Bronchial epithelial cell (primary cell): ENCODE measurements at regions not wholly inside any gene's neighbourhood (a gene's known extent, or its start where the extent isn't known, plus 50 kb on each side); places are given as distances from the start of the nearest gene placed in this dataset.
A peak's percentile ranks its signal among the peaks of the same experiment; 100 is the strongest.

Experiments used
- DNase-seq: peaks from one replicate; pipeline ENCODE4 v3.0.0-alpha.2; 2010; ENCODE audit warnings: low read depth
- FAIRE-seq: peaks from 2 replicates; lab custom pipeline; 2011; peaks lifted over from hg19 to GRCh38; lab: Jason Lieb, UNC
- H3K27me3 ChIP-seq: 2 replicates; pipeline ENCODE4 v1.5.1; 2011; ENCODE audit warnings: low read length; ENCODE audit not compliant: control insufficient read depth, insufficient read depth
- H3K36me3 ChIP-seq: 2 replicates; pipeline ENCODE4 v1.5.1; 2011; ENCODE audit warnings: low read length; ENCODE audit not compliant: control insufficient read depth, insufficient read depth
- H3K4me3 ChIP-seq: 2 replicates; pipeline ENCODE4 v1.5.1; 2011; ENCODE audit warnings: mild to moderate bottlenecking, low read depth, low read length, control low read depth
- CTCF ChIP-seq: IDR thresholded peaks from 2 replicates; pipeline ENCODE4 v1.5.1; 2011; ENCODE audit warnings: mild to moderate bottlenecking, moderate library complexity, low read length, control low read depth, inconsistent platforms; ENCODE audit not compliant: insufficient read depth, severe bottlenecking

GRCh38 chr21:15183813-15184257 is 119.0 kb upstream of the NRIP1 start:
- peak; percentile 90 for FAIRE-seq
- DNase-seq: peak; percentile 95
- H3K4me3 ChIP-seq: no peak overlapping the region
- TF ChIP-seq CTCF: no peak
- no peaks in the 10 kb centered on the region for H3K27me3 ChIP-seq
- H3K36me3 ChIP-seq: no peaks in the 10 kb centered on the region

- TF ChIP-seq CTCF: no peak
- FAIRE-seq (no peak), DNase-seq (no peak)
- Histone ChIP-seq H3K4me3 (no peak overlapping the region), H3K36me3 (no peaks in the 10 kb centered on the region), H3K27me3 (no peaks in the 10 kb centered on the region)
These were observed 125.6 kb upstream of the NRIP1 start for GRCh38 chr21:15190412-15190811.

- DNase-seq (no peak), FAIRE-seq (no peak)
- TF ChIP-seq CTCF: no peak
- Histone ChIP-seq H3K27me3 (no peaks in the 10 kb centered on the region), H3K36me3 (no peaks in the 10 kb centered on the region), H3K4me3 (no peak overlapping the region)
These were observed 126.0 kb upstream of the NRIP1 start for GRCh38 chr21:15190837-15191236.

GRCh38 chr21:15191342-15191741 is 126.5 kb upstream of the NRIP1 start:
- no peaks in the 10 kb centered on the region for H3K36me3 ChIP-seq
- no peak for FAIRE-seq
- no peak for TF ChIP-seq CTCF

GRCh38 chr21:15192243-15192642 is 127.4 kb upstream of the NRIP1 start:
- Histone ChIP-seq H3K4me3 (no peak overlapping the region), H3K27me3 (no peaks in the 10 kb centered on the region), H3K36me3 (no peaks in the 10 kb centered on the region)
- TF ChIP-seq CTCF: no peak
- DNase-seq (peak; percentile 99), FAIRE-seq (peak; percentile 66)

More at GRCh38 chr21:15191342-15191741, 126.5 kb upstream of the NRIP1 start:
- Histone ChIP-seq H3K4me3 (no peak overlapping the region), H3K27me3 (no peaks in the 10 kb centered on the region)
- DNase-seq: no peak

GRCh38 chr21:15193937-15194336 is 129.1 kb upstream of the NRIP1 start:
- DNase-seq (no peak), FAIRE-seq (no peak)
- Histone ChIP-seq H3K27me3 (no peaks in the 10 kb centered on the region), H3K36me3 (no peaks in the 10 kb centered on the region), H3K4me3 (no peak overlapping the region)
- TF ChIP-seq CTCF: no peak
